K562 (cell line): ENCODE measurements at regions not wholly inside any gene's neighbourhood (a gene's known extent, or its start where the extent isn't known, plus 50 kb on each side); places are given as distances from the start of the nearest gene placed in this dataset.

ENCODE experiments used
- ATF1 ChIP-seq, 2 experiments: fragments of 450-650 bp in 1 of 2; IDR thresholded peaks; 2 replicates each; pipeline ENCODE4 v1.6.1; 2016; ENCODE audit warnings: missing compliant biosample characterization in 1 of 2, missing genetic modification characterization in 1 of 2
- MECOM ChIP-seq: fragments of 250-450 bp; sonication (Bioruptor Pico); IDR thresholded peaks from 2 replicates; pipeline ENCODE4 v1.8.0; 2022; ENCODE audit warnings: inconsistent platforms
- TAF15 ChIP-seq: fragments of 200-400 bp; formaldehyde crosslinking; IDR thresholded peaks from 2 replicates; pipeline ENCODE4 v1.6.1; 2017; ENCODE audit warnings: mild to moderate bottlenecking, low read depth, low read length, moderate library complexity
- ZNF407 ChIP-seq: fragments of 450-650 bp; IDR thresholded peaks from 2 replicates; pipeline ENCODE4 v1.6.1; 2016; ENCODE audit warnings: low read depth
- TF ChIP-seq, protein P1 (sequence below): fragments of 450-650 bp; IDR thresholded peaks from 2 replicates; pipeline ENCODE4 v1.6.1; 2016; ENCODE audit warnings: antibody characterized with exemption

DNA sequence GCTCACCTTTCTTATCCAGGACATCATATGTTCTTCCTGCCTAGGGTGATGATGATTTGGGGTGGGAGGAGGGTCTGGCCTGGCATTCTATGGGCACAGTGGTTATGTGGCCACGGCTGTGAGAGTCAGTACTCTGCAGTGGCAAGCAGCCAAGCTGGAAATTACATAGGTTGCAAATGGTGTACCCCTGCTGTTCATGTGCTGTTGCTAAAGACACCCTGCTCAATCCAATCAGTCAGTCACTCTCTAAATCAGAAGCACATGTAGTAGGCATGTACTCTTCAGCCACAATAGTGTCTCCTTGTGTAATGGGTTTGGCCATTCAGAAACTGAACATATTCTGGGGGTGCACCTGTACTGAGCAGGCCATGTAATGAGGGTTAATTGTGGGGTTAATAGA is 449.1 kb upstream of the ANKRD30A start:
- TF ChIP-seq MECOM (CRISPR knock-in tag) (no peak), ATF1 (CRISPR knock-in tag; IDR thresholded peaks at IDR 0.05) (no peak), ATF1 (tag; IDR thresholded peaks at IDR 0.05) (no peak), ZNF407 (no peak), TAF15 (no peak)
- TF ChIP-seq, protein P1, sequence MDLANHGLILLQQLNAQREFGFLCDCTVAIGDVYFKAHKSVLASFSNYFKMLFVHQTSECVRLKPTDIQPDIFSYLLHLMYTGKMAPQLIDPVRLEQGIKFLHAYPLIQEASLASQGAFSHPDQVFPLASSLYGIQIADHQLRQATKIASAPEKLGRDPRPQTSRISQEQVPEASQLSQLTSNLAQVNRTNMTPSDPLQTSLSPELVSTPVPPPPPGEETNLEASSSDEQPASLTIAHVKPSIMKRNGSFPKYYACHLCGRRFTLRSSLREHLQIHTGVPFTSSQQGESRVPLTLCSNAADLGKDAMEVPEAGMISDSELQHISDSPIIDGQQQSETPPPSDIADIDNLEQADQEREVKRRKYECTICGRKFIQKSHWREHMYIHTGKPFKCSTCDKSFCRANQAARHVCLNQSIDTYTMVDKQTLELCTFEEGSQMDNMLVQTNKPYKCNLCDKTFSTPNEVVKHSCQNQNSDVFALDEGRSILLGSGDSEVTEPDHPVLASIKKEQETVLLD: no peak
